NCI-H1092 (cell line): ENCODE measurements at regions not wholly inside any gene's neighbourhood (a gene's known extent, or its start where the extent isn't known, plus 50 kb on each side); places are given as distances from the start of the nearest gene placed in this dataset.

Experiments
- DNase-seq: peaks from one replicate; lab custom pipeline; 2025; lab: John Stamatoyannopoulos, UW

DNA sequence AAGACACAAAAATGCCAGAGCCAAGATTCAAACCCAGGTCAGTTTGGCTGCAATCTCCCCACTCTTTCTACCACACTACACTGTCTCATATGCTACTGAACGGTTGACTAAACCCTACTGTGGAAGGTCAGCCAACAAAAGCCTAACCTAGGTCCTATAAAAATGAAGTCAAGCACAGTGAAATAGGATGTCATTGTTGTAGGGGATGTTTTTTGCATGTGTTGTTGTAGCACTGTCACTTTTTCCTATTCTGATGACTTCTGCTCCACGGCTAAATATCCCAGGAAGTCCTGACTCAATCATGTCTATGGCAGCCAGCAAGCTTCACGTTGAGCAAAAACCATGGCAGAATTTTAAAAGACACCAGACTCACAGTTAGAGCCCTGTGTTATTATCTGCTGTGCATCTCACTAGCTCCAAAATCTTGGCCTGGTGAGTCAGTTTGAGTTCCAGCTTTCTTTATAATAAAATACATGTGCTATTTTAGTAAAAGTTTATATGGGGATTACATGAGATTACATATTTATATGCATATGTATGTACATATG, 322.1 kb upstream of the NT5E start:
- DNase-seq, result no peak

DNA sequence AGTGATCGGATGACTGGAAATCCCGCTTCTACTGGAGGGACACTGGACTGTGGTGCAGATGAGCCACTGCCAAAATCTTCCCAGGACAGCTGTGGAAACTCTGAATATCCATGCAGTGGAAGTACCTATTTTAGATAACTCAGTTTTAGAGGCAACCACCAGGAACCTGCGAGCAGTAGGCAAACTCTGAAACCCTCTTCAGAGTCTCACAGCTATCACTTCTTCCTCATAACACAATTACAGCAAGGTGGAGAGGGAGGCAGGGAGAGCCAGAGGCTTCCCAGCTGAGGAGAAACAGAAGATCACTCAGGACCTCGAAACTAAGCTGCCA, 322.8 kb upstream of the NT5E start:
- no peak for DNase-seq

- no peak for DNase-seq
These were observed 323.3 kb upstream of the NT5E start for GRCh38 chr6:85126485-85127167.

DNA sequence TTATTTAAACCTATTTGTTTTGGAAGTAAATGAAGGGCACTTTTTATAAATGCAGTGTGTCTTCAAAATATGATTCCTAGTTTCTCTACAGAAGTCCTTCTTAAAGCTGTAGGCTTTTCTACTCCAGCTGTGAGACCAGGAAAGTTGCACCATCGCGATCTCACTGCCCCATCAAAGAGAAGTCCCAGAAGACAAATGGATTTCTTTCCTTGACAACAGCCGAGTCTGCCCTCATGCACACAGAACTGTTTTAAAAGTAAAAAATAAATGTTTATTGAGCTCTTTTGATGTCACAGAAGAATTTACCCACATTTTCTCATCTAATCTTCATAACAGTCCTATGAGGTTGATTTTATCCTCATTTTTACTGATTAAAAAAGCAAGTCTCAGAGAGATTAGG, 324.4 kb upstream of the NT5E start:
- DNase-seq, result no peak

DNA sequence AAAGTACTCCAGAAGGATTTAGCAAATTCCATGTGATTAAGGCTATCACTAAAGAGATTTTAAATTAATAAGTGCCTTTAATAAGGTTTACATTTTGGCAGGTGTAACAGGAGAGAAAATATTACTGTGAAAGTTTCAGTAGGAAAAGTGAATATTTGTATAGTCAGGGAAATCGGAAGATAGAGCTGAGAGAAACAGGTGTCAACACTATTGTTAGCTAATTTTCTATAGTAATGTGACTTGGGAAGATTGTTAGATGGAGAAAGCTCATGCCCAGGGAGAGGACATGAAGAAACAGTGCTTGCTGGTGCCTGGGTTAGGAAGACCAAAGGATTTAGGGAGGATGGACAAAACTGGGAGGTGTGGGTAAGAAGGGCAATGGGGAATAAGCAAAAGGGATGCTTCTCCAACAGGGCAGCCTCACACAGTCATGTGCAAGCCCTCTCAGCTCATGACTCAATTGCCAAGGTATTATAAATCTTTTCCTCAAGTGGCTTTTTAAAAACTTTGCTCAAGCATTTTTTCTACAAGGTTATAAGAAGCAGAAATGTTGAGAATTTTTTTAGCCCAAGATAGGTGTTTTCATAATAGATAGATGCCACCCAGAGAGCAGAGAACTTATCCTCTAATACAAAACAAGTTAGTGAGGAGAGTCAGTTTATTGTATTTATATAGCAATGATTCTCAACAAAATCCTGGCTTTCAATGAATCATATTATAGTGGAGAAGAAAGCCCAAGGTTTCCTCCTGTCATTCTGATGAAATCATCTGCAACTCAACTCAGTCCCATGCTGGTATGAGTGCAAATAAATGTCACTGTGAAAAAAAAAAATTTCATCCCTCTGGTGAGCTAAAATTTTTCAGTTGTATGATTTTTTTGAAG, 325.2 kb upstream of the NT5E start:
- no peak for DNase-seq

GRCh38 chr6:85121158-85121557, 328.7 kb upstream of the NT5E start:
- no peak for DNase-seq

DNA sequence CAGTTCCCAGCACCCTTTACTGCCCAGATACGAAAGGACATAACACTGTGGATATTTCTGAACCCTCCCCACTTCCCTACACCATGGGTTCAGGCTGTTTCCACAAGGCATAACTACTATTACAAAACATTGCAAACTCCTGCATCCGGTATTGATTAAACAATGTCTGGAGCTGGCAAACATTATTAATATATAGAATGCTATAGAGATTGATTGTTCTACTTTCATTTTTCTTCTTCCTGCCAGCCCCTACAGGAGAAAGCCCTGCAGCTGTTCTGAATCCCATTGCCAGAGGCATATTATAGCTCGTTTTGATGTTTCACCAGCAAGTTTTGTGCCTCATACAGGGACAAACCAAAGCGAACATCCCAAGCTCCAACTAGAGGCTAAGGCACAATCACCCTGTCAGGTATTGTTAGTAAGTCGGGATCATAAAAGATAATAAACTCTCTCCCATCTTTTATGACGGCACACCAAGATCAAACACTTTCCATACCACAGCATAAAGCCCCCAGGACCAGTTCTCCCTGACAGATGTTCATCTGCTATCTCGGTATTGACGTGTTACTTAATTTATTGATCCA, 331.1 kb upstream of the NT5E start:
- no peak for DNase-seq

DNA sequence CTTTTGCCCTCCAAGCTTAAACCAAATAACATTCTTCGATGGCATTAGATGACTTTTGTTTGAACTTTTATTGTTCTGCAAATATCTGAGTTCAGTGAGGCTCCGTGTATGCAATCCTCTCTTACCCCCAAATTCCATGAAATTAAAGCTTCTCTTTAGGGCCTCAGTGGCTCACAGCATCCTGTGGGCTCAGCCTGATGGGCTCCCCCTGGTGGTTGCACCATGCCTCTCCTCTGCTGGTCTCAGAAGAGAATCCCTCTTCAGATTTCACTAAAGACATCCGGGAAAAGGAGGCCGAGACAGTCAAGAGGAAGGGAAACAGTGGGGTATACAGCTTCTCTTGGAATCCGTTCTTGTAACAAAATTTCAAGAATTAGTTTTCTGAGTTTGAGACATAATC, 331.6 kb upstream of the NT5E start:
- no peak for DNase-seq

DNA sequence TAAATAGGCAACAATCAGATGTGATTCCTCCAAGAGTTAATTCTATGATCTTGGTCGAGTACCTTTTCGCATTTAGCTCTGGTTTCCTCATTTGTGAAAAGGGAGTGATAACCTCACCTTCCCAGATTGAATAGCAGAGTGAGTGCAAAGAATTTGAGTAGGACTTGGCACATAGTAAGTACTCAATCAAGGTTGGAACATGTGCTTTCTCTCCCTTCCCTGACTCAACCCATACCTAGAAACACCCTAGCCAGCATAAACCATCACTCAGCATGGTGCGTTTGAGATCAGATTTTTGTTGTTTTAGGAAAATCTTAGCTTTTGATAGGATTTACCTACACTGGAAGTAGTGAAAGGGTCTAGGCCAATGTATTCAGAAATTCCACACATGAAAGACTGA, 333.4 kb upstream of the NT5E start:
- DNase-seq, result no peak

GRCh38 chr6:85115876-85116275, 334.0 kb upstream of the NT5E start:
- no peak for DNase-seq

DNA sequence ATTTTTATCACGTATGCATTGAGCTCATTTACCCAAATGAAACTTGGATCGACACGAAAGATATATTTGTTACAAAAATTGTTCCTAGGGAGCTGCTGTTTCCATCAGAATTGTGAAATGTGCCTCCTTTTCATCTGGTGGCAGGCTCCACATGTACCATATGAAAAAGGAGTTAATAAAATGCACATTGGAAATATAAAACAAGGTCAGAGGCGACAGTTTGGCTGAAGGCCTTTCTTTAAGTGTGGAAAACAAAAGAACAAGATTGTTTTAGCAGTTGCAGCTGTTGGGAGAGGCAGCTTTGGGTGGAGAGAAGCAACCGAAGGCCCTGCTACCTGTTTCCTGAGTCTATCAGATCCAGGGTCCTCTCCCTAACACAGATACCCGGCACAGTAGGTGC, 334.5 kb upstream of the NT5E start:
- DNase-seq, result no peak

DNA sequence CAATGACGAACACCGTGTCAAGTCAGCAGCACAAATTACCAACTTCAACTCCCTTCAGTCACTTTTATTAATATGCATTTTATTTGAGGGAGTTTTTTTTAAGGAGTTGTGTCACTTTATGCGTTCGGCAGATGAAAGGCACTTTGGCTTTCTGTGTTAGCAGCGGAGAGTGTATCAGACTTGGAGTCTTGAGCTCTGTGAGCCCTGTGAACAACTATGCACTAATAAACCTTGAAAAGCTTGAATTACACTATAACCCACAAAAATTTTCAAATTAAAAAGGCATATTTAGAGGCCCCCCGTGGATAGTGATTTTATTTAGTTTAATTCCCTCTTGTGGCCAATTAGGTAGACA, 335.3 kb upstream of the NT5E start:
- DNase-seq, result no peak

GRCh38 chr6:85113934-85114580, 335.8 kb upstream of the NT5E start:
- DNase-seq, result no peak

DNA sequence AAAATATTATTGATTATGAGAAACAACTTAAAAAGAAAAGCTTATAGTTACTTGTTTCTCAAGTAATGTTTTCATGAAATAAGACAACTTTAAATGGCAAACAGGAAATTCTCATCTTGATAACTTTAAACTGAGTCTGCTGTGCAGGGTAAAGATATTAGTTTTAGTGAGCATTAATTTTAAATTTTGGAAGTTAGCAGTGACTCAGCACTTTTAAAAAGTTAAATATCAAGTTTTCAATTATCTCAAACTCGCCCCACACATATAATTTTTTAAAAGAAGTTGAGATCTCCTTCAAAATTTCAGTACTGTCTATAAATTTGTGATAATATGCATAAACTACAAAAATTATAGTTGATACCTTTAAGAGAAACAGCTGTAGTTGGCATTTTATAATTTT, 337.3 kb upstream of the NT5E start:
- no peak for DNase-seq

DNA sequence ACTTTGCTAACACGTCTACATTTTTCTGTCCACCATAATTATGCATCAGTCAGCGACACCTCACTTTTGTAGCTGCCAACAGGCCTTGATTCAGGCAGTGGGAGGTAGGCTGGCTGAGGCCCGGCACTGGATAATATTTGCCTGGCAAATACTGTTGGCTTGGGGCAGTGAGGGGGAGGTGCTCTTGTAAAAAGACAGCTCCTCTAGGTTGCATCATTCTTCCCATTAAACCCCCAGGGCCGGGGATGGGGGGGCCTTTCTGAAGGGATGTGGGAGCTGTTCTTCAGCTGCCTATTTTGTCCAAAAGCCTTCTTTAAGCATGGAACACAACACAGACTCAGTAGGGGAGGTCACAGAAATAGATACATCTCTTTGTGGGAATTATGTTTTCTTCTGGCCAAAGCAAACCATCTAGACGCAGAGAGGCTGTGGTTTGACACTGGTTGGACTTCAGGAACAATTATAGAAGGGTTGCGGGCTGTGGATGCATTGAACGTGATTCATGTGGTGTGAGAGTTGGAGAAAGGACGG, 338.3 kb upstream of the NT5E start:
- DNase-seq, result no peak

DNA sequence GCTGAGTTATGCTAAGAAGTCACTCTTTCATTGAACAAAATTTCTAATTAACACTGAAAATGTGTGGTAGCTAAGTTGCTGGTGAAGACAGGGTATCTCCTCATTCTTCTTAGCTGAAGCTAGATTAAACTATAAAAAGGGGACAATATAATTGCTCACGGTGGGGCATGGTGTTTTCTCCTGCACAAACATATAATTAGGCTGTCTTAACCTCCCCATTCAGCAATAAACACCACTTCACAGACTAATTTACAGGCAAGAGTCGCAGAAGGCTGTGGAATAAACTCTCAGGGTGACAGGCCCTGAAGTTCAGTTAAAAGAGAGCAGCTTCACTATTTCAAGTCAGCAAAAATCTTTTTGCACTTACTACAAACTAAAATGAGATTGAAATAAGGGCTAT, 338.9 kb upstream of the NT5E start:
- DNase-seq, result no peak

DNA sequence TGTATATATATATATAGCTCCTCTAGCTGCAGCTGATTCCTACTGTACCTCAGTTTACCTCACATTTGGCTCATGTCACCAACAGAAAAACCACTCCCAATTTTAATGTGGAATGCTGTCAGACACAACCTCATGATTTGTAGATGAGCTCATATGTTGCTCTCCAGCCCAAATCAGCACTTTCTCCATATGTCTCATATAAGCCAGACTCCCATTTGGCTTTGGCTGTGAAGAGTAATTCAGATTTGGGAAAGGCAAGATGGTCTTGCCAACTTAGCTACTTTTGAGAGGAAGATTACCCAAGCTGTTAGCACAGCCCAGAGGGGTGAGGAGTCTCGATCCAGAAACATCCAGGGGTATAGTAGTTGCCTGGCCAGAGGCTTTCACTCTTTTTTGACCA, 342.2 kb upstream of the NT5E start:
- DNase-seq, result no peak

DNA sequence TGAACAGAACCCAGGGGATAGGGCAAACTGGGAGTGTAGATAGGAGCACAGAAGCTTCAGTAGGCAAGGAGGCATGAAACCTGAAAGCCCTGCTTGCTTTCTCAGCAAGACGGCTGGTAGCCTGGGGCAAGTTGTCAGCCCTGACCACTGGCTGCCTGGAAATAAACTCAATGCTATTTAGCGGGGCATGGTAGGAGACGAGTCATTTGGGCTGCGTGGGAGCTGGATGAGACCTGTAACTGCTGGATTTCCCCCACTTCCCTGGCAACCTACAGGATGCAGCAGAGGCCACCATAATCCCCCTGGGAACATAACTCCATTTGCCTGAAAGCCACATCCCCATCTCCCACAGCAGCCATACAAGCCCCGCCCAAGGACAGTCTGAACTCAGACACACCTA, 332.6 kb upstream of the TBX18 start:
- no peak for DNase-seq

DNA sequence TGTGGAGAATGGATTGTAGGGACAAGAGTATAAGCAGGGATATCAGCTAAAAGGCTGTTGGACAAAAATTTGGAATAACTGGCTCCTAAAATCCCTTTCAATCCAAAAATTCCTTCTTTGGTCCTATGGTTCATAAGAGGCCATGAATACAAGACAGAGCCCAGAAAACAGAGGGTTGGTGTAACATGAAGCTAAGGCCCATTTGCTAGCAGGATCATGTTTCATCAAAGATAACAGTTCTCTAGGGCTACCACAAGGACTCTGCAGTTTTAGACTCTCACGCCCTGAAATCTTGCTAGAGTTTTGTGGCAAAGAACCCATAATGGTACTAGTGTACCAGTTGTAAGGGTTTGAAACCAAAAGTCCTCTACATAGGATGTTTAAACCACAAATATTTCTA, 327.8 kb upstream of the TBX18 start:
- DNase-seq, result no peak

GRCh38 chr6:85089255-85089654, 324.9 kb upstream of the TBX18 start:
- no peak for DNase-seq

- no peak for DNase-seq
These were observed 321.5 kb upstream of the TBX18 start for GRCh38 chr6:85085875-85086274.

- no peak for DNase-seq
These were observed 316.7 kb upstream of the TBX18 start for GRCh38 chr6:85081102-85081501.

DNA sequence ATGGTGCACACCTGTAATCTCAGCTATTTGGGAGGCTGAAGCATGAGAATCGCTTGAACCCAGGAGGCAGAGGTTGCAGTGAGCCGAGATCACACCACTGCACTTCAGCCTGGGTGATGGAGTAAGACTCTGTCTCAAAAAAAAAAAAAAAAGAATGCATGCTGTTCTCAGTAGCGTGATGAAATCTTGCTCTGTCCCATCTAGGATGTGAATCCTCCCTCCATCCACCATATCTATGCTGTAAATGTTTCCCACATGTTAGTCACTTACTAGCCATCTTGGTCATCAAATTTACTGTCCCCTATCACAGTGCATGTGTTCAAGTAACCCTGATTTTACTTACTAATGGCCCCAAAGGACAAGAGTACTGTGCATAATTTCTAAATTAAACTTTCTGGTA, 315.4 kb upstream of the TBX18 start:
- no peak for DNase-seq
